Natural killer cell (primary cell): ENCODE measurements at regions not wholly inside any gene's neighbourhood (a gene's known extent, or its start where the extent isn't known, plus 50 kb on each side); places are given as distances from the start of the nearest gene placed in this dataset.
"Not testable (repeated sequence)": the region's sequence is repeated elsewhere in the genome, so short reads cannot be mapped to it uniquely, and the experiment has no call there.

ENCODE experiments used
- ATAC-seq, 3 donors: fragments of 150-1000 bp in 2 of 3; fragments of 200-7000 bp in 1 of 3; cut with Tn5 transposase; 1 replicate in 1 of 3; 2 replicates in 2 of 3; pipeline ENCODE4 v1.10.0; 2021; ENCODE audit warnings: mild to moderate bottlenecking in 2 of 3, moderate library complexity in 2 of 3
- DNase-seq, 2 donors: peaks; one replicate each; pipeline versions ENCODE4 v3.0.0 to v3.0.0-alpha.2; 2013 to 2021; ENCODE audit warnings: mixed read lengths in 1 of 2
- H3K27ac ChIP-seq: one replicate; pipeline ENCODE4 v1.5.1; 2013; ENCODE audit warnings: mild to moderate bottlenecking, low read length
- H3K27me3 ChIP-seq: one replicate; pipeline ENCODE4 v1.6.1; 2013; ENCODE audit warnings: low read length; ENCODE audit not compliant: control insufficient read depth, insufficient read depth
- H3K36me3 ChIP-seq: one replicate; pipeline ENCODE4 v1.6.1; 2013; ENCODE audit warnings: low read length; ENCODE audit not compliant: control insufficient read depth, insufficient read depth
- H3K4me1 ChIP-seq: one replicate; pipeline ENCODE4 v1.6.1; 2013; ENCODE audit warnings: low read length; ENCODE audit not compliant: control insufficient read depth, insufficient read depth
- H3K4me3 ChIP-seq: one replicate; pipeline ENCODE4 v1.5.1; 2013; ENCODE audit warnings: low read length
- H3K9me3 ChIP-seq: one replicate; pipeline ENCODE4 v1.6.1; 2013; ENCODE audit warnings: low read length; ENCODE audit not compliant: control insufficient read depth, insufficient read depth
- H3K27ac Mint-ChIP-seq, 2 donors: one replicate each; pipeline ENCODE4 v1.8.0; 2022; ENCODE audit warnings: mild to moderate bottlenecking in 2 of 2, mixed read lengths in 2 of 2, moderate library complexity in 1 of 2
- H3K27me3 Mint-ChIP-seq, 2 donors: one replicate each; pipeline ENCODE4 v1.8.0; 2022; ENCODE audit warnings: low read depth in 2 of 2, mixed read lengths in 2 of 2
- H3K36me3 Mint-ChIP-seq: one replicate; pipeline ENCODE4 v1.8.0; 2022; ENCODE audit warnings: mixed read lengths
- H3K4me1 Mint-ChIP-seq, 2 donors: one replicate each; pipeline ENCODE4 v1.8.0; 2022; ENCODE audit warnings: mixed read lengths in 2 of 2
- H3K4me3 Mint-ChIP-seq: one replicate; pipeline ENCODE4 v1.8.0; 2022; ENCODE audit warnings: mild to moderate bottlenecking, moderate library complexity, mixed read lengths
- H3K9me3 Mint-ChIP-seq, 2 donors: one replicate each; pipeline ENCODE4 v1.8.0; 2022; ENCODE audit warnings: mixed read lengths in 2 of 2
- WGBS: methylation state at CpG from one replicate; pipeline ENCODE4 v1.1.7; 2013; ENCODE audit warnings: missing lambda C conversion rate; ENCODE audit not compliant: insufficient coverage; 5-methylcytosine and 5-hydroxymethylcytosine counted together
- intact Hi-C: fragments of 100-400 bp; cut with micrococcal nuclease; formaldehyde crosslinking; loops from one replicate; pipeline ENCODE4 v1.14.2; 2022
- TF ChIP-seq, protein P1 (sequence below): fragments of 200-600 bp; IDR thresholded peaks from one replicate; pipeline ENCODE4 v1.8.0; 2022; ENCODE audit warnings: antibody characterized with exemption

DNA sequence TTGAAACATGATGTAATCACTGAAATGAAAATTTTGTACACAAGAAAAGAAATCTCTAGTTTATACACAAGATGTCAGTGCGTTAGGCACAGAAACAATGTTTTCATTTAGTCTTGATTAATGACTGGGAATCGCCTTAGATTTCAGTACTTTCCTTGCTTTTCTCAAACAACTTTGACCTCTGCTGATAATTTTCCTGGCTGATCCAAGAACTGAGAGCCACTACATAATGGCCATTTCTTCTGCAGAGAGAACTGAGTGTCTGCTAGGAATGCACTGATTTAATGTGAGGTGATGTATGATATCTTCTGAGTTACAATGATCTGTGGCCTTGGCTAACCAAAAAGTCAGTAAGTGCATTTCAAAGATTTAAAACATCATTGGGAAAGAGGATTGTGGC lies 308.1 kb downstream of the CTH start:
- Mint-ChIP-seq H3K4me3 (no peak overlapping the region), H3K36me3 (peaks cover 13% of the 10 kb centered on the region), H3K27me3 (peaks cover 0 to 26% of the 10 kb centered on the region in 2 donors), H3K27ac (no peak overlapping the region), H3K4me1 (no peaks in the 10 kb centered on the region), H3K9me3 (peaks cover 0 to 2% of the 10 kb centered on the region in 2 donors)
- no peaks in the 10 kb centered on the region for H3K36me3 ChIP-seq
- 88% methylated on average over 2 of the region's 2 CpGs for WGBS
- intact Hi-C loops, result no loop called here
- no peaks in the 10 kb centered on the region for H3K27me3 ChIP-seq
- TF ChIP-seq, protein P1, sequence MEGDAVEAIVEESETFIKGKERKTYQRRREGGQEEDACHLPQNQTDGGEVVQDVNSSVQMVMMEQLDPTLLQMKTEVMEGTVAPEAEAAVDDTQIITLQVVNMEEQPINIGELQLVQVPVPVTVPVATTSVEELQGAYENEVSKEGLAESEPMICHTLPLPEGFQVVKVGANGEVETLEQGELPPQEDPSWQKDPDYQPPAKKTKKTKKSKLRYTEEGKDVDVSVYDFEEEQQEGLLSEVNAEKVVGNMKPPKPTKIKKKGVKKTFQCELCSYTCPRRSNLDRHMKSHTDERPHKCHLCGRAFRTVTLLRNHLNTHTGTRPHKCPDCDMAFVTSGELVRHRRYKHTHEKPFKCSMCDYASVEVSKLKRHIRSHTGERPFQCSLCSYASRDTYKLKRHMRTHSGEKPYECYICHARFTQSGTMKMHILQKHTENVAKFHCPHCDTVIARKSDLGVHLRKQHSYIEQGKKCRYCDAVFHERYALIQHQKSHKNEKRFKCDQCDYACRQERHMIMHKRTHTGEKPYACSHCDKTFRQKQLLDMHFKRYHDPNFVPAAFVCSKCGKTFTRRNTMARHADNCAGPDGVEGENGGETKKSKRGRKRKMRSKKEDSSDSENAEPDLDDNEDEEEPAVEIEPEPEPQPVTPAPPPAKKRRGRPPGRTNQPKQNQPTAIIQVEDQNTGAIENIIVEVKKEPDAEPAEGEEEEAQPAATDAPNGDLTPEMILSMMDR, result no peak
- H3K27ac ChIP-seq, result no peak overlapping the region
- H3K9me3 ChIP-seq, result no peaks in the 10 kb centered on the region
- H3K4me3 ChIP-seq, result no peak overlapping the region
- no peak for DNase-seq
- H3K4me1 ChIP-seq, result no peaks in the 10 kb centered on the region
- ATAC-seq, result no peak

DNA sequence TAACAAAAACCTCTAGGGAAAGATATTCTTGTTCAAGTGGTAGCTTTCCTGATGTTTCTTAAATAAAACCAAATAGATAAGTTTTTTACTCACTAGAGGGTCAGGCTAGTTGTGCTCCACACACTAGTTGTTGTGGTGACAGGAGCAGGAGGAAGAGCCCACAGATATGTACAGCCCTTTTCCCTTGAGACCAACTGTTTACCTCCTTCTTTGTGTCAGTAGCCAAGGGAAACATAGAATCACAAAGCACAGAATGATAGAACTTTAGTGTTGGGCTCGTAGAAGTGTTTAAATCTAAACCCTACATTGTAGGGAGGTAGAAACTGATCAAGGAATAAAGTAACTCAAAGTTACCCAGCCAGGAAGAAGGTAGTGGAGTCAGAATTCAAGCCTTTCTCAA lies 309.0 kb downstream of the CTH start:
- peaks cover 3 to 27% of the 10 kb centered on the region in 2 donors for H3K27me3 Mint-ChIP-seq
- intact Hi-C loops, result no loop called here
- DNase-seq (no peak), ATAC-seq (no peak)
- Histone ChIP-seq H3K27me3 (no peaks in the 10 kb centered on the region), H3K27ac (no peak overlapping the region), H3K36me3 (no peaks in the 10 kb centered on the region), H3K4me3 (no peak overlapping the region), H3K4me1 (no peaks in the 10 kb centered on the region), H3K9me3 (no peaks in the 10 kb centered on the region)
- no peaks in the 10 kb centered on the region for H3K4me1 Mint-ChIP-seq
- TF ChIP-seq, protein P1, result no peak
- H3K36me3 Mint-ChIP-seq, result peaks cover 22% of the 10 kb centered on the region
- WGBS, result 100% methylated on average over 1 of the region's 1 CpG
- H3K9me3 Mint-ChIP-seq, result peaks cover 2 to 8% of the 10 kb centered on the region in 2 donors
- no peak overlapping the region for H3K4me3 Mint-ChIP-seq
- no peak overlapping the region for H3K27ac Mint-ChIP-seq

DNA sequence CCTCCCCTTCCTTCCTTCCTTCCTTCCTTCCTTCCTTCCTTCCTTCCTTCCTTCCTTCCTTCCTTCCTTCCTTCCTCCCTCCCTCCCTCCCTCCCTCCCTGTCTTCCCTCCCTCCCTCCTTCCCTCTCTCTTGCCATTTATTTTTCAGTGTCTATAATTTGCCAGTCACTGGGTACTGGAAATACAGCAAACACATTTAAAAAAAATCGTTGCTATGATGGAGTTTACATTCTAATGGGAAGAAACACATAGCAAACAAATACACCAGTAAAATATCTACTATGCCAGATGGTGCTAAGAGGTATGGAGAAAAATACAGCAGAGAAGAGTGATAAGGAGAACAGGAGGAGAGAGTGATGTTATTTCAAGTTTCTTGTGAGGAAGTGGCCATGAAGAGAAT lies 309.5 kb downstream of the CTH start:
- Histone ChIP-seq H3K4me3 (no peak overlapping the region), H3K9me3 (no peaks in the 10 kb centered on the region), H3K27me3 (no peaks in the 10 kb centered on the region), H3K4me1 (no peaks in the 10 kb centered on the region), H3K27ac (no peak overlapping the region), H3K36me3 (no peaks in the 10 kb centered on the region)
- Mint-ChIP-seq H3K9me3 (peaks cover 5 to 12% of the 10 kb centered on the region in 2 donors), H3K27ac (no peak overlapping the region), H3K36me3 (peaks cover 26% of the 10 kb centered on the region), H3K4me1 (no peaks in the 10 kb centered on the region), H3K4me3 (no peak overlapping the region), H3K27me3 (peaks cover 7 to 27% of the 10 kb centered on the region in 2 donors)
- no CpG with 5 or more reads among the region's 1 CpG for WGBS
- intact Hi-C loops, result no loop called here
- TF ChIP-seq, protein P1, result no peak
- DNase-seq, result no peak
- ATAC-seq, result no peak

DNA sequence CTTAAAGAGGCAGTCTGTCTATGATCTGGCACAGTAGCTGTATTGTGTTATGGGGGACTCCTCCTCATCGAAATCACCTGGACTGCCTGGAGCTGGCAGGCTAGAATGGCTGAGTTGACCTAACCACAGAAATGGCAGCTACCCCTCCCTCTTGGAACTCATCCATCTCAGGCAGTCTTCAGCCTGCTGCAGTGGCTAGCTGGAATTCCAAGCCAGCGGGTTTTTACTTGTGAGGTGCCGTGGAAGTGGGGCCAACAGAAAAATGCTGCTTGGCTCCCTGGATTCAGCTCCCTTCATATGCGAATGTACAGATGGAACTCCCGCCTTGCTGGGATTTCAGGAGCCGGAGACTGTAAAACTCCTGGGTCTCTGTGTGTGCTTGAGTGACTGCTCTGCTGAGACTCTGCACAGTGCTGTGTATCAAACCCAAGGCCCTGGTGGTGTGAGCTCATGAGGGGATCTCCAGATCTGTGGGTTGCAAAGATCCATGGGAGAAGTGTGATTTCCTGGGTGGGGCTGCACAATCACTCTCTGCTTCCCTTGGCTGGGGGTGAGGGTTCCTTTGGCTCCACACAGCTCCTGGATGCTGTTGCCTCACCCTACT lies 316.9 kb downstream of the CTH start:
- no peak for DNase-seq
- no peak overlapping the region for H3K4me3 Mint-ChIP-seq
- ATAC-seq, result no peak
- H3K27me3 ChIP-seq, result no peaks in the 10 kb centered on the region
- H3K27ac ChIP-seq, result no peak overlapping the region
- 86% methylated on average over 6 of the region's 6 CpGs for WGBS
- H3K27me3 Mint-ChIP-seq, result peaks cover 7 to 13% of the 10 kb centered on the region in 2 donors
- TF ChIP-seq, protein P1, result no peak
- intact Hi-C loops, result no loop called here
- no peaks in the 10 kb centered on the region for H3K9me3 ChIP-seq
- no peaks in the 10 kb centered on the region for H3K4me1 ChIP-seq
- H3K36me3 ChIP-seq, result no peaks in the 10 kb centered on the region
- no peak overlapping the region for H3K4me3 ChIP-seq
- H3K9me3 Mint-ChIP-seq, result peaks cover 10 to 18% of the 10 kb centered on the region in 2 donors
- H3K4me1 Mint-ChIP-seq, result no peaks in the 10 kb centered on the region
- H3K36me3 Mint-ChIP-seq, result peaks cover 40% of the 10 kb centered on the region
- H3K27ac Mint-ChIP-seq, result no peak overlapping the region

DNA sequence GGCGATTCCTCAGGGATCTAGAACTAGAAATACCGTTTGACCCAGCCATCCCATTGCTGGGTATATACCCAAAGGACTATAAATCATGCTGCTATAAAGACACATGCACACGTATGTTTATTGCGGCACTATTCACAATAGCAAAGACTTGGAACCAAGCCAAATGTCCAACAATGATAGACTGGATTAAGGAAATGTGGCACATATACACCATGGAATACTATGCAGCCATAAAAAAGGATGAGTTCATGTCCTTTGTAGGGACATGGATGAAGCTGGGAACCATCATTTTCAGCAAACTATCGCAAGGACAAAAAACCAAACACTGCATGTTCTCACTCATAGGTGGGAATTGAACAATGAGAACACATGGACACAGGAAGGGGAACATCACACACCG lies 311.1 kb downstream of the PTGER3 start:
- H3K27me3 Mint-ChIP-seq, H3K4me3 ChIP-seq, H3K4me1 ChIP-seq, H3K4me1 Mint-ChIP-seq, ATAC-seq, H3K9me3 ChIP-seq, H3K36me3 Mint-ChIP-seq, H3K27ac Mint-ChIP-seq, H3K9me3 Mint-ChIP-seq, H3K36me3 ChIP-seq, intact Hi-C loops, DNase-seq, H3K4me3 Mint-ChIP-seq, H3K27me3 ChIP-seq, H3K27ac ChIP-seq: not testable (repeated sequence)
- 100% methylated on average over 1 of the region's 6 CpGs for WGBS
